Parathyroid adenoma (tissue), 2 donors: ENCODE measurements at regions not wholly inside any gene's neighbourhood (a gene's known extent, or its start where the extent isn't known, plus 50 kb on each side); places are given as distances from the start of the nearest gene placed in this dataset.
"Not testable (repeated sequence)": the region's sequence is repeated elsewhere in the genome, so short reads cannot be mapped to it uniquely, and the experiment has no call there.

Experiments
- H2AFZ ChIP-seq: fragments of 300-600 bp; sonication (generic); one replicate; pipeline ENCODE4 v1.7.0; 2017; ENCODE audit warnings: antibody characterized with exemption, mild to moderate bottlenecking
- H3K27ac ChIP-seq: fragments of 300-600 bp; sonication (generic); one replicate; pipeline ENCODE4 v1.7.0; 2017
- H3K27me3 ChIP-seq: fragments of 300-600 bp; sonication (generic); one replicate; pipeline ENCODE4 v1.7.0; 2017; ENCODE audit warnings: low read length; ENCODE audit not compliant: control insufficient read depth, insufficient read depth
- H3K36me3 ChIP-seq: fragments of 300-600 bp; sonication (generic); one replicate; pipeline ENCODE4 v1.7.0; 2017; ENCODE audit warnings: low read length; ENCODE audit not compliant: control insufficient read depth, insufficient read depth
- H3K4me1 ChIP-seq: fragments of 300-600 bp; sonication (generic); one replicate; pipeline ENCODE4 v1.7.0; 2017; ENCODE audit warnings: control low read depth
- H3K4me2 ChIP-seq: fragments of 300-600 bp; sonication (generic); one replicate; pipeline ENCODE4 v1.7.0; 2017; ENCODE audit warnings: low read length
- H3K4me3 ChIP-seq: fragments of 300-600 bp; sonication (generic); one replicate; pipeline ENCODE4 v1.7.0; 2017; ENCODE audit warnings: low read depth, low read length
- H3K79me2 ChIP-seq: fragments of 300-600 bp; sonication (generic); one replicate; pipeline ENCODE4 v1.7.0; 2017; ENCODE audit warnings: control low read depth
- H3K9ac ChIP-seq: fragments of 300-600 bp; sonication (generic); one replicate; pipeline ENCODE4 v1.7.0; 2017; ENCODE audit warnings: mild to moderate bottlenecking
- H3K9me3 ChIP-seq: fragments of 300-600 bp; sonication (generic); one replicate; pipeline ENCODE4 v1.7.0; 2017; ENCODE audit warnings: low read length; ENCODE audit not compliant: control insufficient read depth
- TF ChIP-seq, protein P1 (sequence below): fragments of 300-600 bp; sonication (generic); IDR thresholded peaks from one replicate; pipeline ENCODE4 v1.7.0; 2017; ENCODE audit warnings: antibody characterized with exemption, mild to moderate bottlenecking
- donor health status: primary hyperparathyroidism.

DNA sequence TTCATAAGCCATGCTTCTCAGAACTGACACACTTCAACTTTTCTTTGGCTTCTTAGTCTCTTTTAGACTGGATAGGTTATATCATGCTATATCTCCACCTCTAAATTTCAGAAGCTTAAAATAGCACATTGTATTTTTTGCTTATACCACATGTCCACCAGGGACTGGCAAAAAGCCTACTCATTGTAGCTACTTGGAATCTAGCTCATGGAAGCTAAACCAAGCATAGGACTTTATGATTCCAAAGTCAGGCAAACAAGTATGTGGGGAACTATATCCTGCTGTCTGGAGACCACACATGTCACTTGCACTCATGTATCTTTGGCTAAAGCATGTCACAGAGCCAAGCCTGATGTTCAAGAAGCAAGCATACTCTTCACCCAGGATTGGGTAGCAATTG lies 245.0 kb upstream of the RASGRP1 start:
- Histone ChIP-seq H3K27me3 (no peaks in the 10 kb centered on the region), H3K79me2 (no peaks in the 10 kb centered on the region), H3K36me3 (no peaks in the 10 kb centered on the region), H3K9me3 (no peaks in the 10 kb centered on the region), H3K4me2 (no peak overlapping the region), H3K9ac (no peak overlapping the region), H2AFZ (no peak overlapping the region), H3K4me1 (no peaks in the 10 kb centered on the region), H3K27ac (no peak overlapping the region), H3K4me3 (no peak overlapping the region)
- TF ChIP-seq, protein P1, sequence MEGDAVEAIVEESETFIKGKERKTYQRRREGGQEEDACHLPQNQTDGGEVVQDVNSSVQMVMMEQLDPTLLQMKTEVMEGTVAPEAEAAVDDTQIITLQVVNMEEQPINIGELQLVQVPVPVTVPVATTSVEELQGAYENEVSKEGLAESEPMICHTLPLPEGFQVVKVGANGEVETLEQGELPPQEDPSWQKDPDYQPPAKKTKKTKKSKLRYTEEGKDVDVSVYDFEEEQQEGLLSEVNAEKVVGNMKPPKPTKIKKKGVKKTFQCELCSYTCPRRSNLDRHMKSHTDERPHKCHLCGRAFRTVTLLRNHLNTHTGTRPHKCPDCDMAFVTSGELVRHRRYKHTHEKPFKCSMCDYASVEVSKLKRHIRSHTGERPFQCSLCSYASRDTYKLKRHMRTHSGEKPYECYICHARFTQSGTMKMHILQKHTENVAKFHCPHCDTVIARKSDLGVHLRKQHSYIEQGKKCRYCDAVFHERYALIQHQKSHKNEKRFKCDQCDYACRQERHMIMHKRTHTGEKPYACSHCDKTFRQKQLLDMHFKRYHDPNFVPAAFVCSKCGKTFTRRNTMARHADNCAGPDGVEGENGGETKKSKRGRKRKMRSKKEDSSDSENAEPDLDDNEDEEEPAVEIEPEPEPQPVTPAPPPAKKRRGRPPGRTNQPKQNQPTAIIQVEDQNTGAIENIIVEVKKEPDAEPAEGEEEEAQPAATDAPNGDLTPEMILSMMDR = no peak

DNA sequence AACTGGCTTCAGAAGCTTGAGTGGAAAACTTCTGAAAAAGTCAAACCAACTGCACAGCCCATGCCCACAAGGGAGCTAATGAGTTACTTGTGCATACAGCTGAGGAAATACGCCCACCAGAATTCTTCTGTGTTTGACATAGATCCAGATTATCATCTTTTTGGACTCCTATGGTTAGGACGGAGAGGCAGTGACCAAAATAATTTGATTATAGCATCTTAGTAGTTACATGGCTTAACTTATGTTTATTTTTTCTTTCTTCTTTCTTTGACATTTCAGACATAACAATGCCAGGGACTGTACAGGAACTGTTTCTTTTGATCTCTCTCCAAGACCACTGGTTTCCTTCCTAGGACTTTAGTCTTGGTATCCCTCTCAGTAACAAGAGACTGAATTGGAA lies 246.1 kb upstream of the RASGRP1 start:
- Histone ChIP-seq H3K4me1 (no peaks in the 10 kb centered on the region), H2AFZ (no peak overlapping the region), H3K9me3 (no peaks in the 10 kb centered on the region), H3K4me3 (no peak overlapping the region), H3K36me3 (no peaks in the 10 kb centered on the region), H3K27me3 (no peaks in the 10 kb centered on the region), H3K4me2 (no peak overlapping the region), H3K27ac (no peak overlapping the region), H3K79me2 (no peaks in the 10 kb centered on the region), H3K9ac (no peak overlapping the region)
- TF ChIP-seq, protein P1 = no peak

DNA sequence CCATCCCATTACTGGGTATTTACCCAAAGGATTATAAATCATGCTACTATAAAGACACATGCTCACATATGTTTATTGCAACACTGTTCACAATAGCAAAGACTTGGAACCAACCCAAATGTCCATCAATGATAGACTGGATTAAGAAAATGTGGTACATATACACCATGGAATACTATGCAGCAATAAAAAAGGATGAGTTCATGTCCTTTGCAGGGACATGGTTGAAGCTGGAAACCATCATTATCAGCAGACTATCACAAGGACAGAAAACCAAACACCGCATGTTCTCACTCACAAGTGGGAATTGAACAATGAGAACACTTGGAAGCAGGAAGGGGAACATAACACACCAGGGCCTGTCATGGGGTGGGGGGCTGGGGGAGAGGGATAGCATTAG lies 249.6 kb upstream of the RASGRP1 start:
- H3K27ac ChIP-seq = not testable (repeated sequence)

DNA sequence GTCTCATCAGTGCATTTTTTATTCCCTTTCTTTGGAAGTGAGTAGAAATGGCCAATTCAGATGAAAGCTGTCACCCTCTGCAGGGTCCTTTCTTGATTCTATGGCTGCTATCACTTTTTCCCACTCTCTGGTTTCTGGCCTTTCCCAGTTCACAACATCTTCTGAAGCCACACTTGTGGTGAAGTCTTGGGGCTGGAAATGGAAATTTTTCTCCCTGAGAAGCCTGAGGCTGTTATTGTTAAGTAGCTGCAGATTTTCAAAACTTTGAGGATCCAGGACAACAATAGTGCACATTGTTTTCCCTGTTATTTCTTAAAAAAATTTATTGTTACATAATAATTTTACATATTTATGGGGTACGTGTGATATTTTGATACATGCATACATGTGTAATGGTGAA lies 250.3 kb upstream of the RASGRP1 start:
- no peak overlapping the region for H3K4me2 ChIP-seq
- no peaks in the 10 kb centered on the region for H3K4me1 ChIP-seq
- no peak overlapping the region for H3K4me3 ChIP-seq
- no peaks in the 10 kb centered on the region for H3K27me3 ChIP-seq
- TF ChIP-seq, protein P1 = no peak
- no peaks in the 10 kb centered on the region for H3K9me3 ChIP-seq
- H3K9ac ChIP-seq = no peak overlapping the region
- no peak overlapping the region for H2AFZ ChIP-seq
- H3K79me2 ChIP-seq = no peaks in the 10 kb centered on the region
- H3K27ac ChIP-seq = no peak overlapping the region
- H3K36me3 ChIP-seq = no peaks in the 10 kb centered on the region

More for the DNA sequence above, 249.6 kb upstream of the RASGRP1 start:
- not testable (repeated sequence) for H3K9me3 ChIP-seq, H2AFZ ChIP-seq, H3K4me3 ChIP-seq, H3K27me3 ChIP-seq, H3K36me3 ChIP-seq, H3K79me2 ChIP-seq, H3K4me1 ChIP-seq, H3K9ac ChIP-seq, H3K4me2 ChIP-seq

DNA sequence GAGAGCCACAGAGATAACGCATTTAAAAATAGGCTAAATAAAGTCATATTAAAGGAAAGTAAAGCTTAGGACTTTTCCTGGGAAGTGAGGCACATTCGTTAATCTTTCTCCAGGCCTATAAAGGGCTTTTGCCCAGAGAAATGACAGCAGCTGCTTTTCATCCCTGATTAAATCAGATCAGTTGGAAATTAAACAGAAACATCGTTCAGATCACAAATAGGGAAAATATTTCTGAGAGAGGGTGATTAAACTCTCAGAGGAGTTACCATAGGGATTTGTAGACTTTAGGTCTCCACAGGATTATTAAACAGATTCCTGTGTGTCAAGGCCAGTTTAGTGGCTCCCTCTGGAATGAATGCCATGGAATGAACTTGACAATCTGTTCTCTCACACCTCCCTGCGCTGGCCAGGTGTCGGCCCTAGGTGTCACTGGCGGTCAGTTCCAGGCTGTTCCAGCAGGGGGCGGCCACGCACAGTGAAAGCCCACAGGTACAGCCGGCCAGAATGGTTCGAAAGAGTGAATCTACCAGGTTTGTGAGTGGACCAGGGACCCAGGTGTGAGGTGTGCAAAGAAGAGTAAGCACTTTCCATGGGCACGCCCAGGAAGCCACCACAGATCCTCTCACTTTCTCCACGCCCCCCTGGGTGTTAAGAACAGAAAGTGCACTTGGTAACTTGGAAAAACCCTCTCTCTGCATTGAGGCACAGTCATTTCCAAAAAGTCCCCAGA lies 253.0 kb upstream of the RASGRP1 start:
- Histone ChIP-seq H3K4me1 (no peaks in the 10 kb centered on the region), H3K9ac (no peak overlapping the region), H2AFZ (no peak overlapping the region), H3K9me3 (no peaks in the 10 kb centered on the region), H3K27me3 (no peaks in the 10 kb centered on the region), H3K4me3 (no peak overlapping the region), H3K79me2 (no peaks in the 10 kb centered on the region), H3K36me3 (no peaks in the 10 kb centered on the region), H3K27ac (no peak overlapping the region), H3K4me2 (no peak overlapping the region)
- TF ChIP-seq, protein P1 = peak; percentile 91
